IMR-90 (cell line): ENCODE measurements at regions not wholly inside any gene's neighbourhood (a gene's known extent, or its start where the extent isn't known, plus 50 kb on each side); places are given as distances from the start of the nearest gene placed in this dataset.

Source experiments
- ATAC-seq: fragments of 200-7000 bp; cut with Tn5 transposase; 2 replicates; pipeline ENCODE4 v1.9.1; 2020; ENCODE audit warnings: low read depth, mild to moderate bottlenecking, moderate library complexity
- BruUV-seq: library from RNA; stranded (reverse); fragments of 400-500 nt; replicated peaks from 2 replicates; lab custom pipeline; 2021; lab: Mats Ljungman, UMichigan
- CTCF ChIA-PET: fragments of 300-600 bp; formaldehyde crosslinking; extraction: SDS; loops from one replicate; lab custom pipeline; 2021; ENCODE audit warnings: antibody characterized with exemption; lab: Yijun Ruan, JAX
- POLR2A ChIA-PET: fragments of 300-600 bp; sonication (Branson Sonifier 250); formaldehyde crosslinking; loops from one replicate; lab custom pipeline; 2022; ENCODE audit warnings: antibody characterized with exemption; ENCODE audit not compliant: unreplicated experiment; lab: Charles Lee
- DNase-seq: peaks from one replicate; pipeline ENCODE4 v3.0.0; 2013
- H2AFZ ChIP-seq: replicated peaks from 2 replicates; pipeline ENCODE3; 2013; ENCODE audit warnings: low read length, mild to moderate bottlenecking; ENCODE audit not compliant: poor library complexity
- H2AK5ac ChIP-seq: 2 replicates; pipeline ENCODE4 v1.6.1; 2013; ENCODE audit warnings: low read depth, low read length, inconsistent platforms
- H2AK9ac ChIP-seq: replicated peaks from 2 replicates; pipeline ENCODE3; 2013; ENCODE audit warnings: mild to moderate bottlenecking, low read depth, low read length, moderate library complexity; ENCODE audit not compliant: poor library complexity
- H2BK120ac ChIP-seq: 2 replicates; pipeline ENCODE4 v1.6.1; 2013; ENCODE audit warnings: low read depth, low read length, inconsistent platforms
- H2BK15ac ChIP-seq: 3 replicates; pipeline ENCODE4 v1.6.1; 2013; ENCODE audit warnings: low read depth, low read length, inconsistent platforms
- H2BK20ac ChIP-seq: 2 replicates; pipeline ENCODE4 v1.6.1; 2013; ENCODE audit warnings: low read depth, mild to moderate bottlenecking, inconsistent platforms, low read length, moderate library complexity
- H2BK5ac ChIP-seq: 2 replicates; pipeline ENCODE4 v1.6.1; 2013; ENCODE audit warnings: mild to moderate bottlenecking, low read depth, low read length, inconsistent platforms; ENCODE audit not compliant: poor library complexity, severe bottlenecking
- H3K14ac ChIP-seq: replicated peaks from 2 replicates; pipeline ENCODE4 v1.6.1; 2013; ENCODE audit warnings: low read depth, low read length, inconsistent platforms
- H3K18ac ChIP-seq: 2 replicates; pipeline ENCODE4 v1.6.1; 2013; ENCODE audit warnings: low read depth, low read length, control low read depth
- H3K23ac ChIP-seq: 2 replicates; pipeline ENCODE4 v1.6.1; 2013; ENCODE audit warnings: low read depth, low read length, inconsistent platforms
- H3K27ac ChIP-seq: 2 replicates; pipeline ENCODE4 v1.5.1; 2013; ENCODE audit warnings: mild to moderate bottlenecking, control low read depth, low read length; ENCODE audit not compliant: insufficient read depth
- H3K27me3 ChIP-seq: 2 replicates; pipeline ENCODE4 v1.6.1; 2013; ENCODE audit warnings: low read length; ENCODE audit not compliant: control insufficient read depth, insufficient read depth
- H3K36me3 ChIP-seq: 2 replicates; pipeline ENCODE4 v1.6.1; 2013; ENCODE audit warnings: low read length, mixed read lengths; ENCODE audit not compliant: control insufficient read depth, insufficient read depth
- H3K4ac ChIP-seq: 2 replicates; pipeline ENCODE4 v1.6.1; 2013; ENCODE audit warnings: low read depth, low read length, inconsistent platforms
- H3K4me1 ChIP-seq: 2 replicates; pipeline ENCODE4 v1.6.1; 2013; ENCODE audit warnings: low read length, mixed read lengths; ENCODE audit not compliant: control insufficient read depth, insufficient read depth
- H3K4me2 ChIP-seq: 2 replicates; pipeline ENCODE4 v1.6.1; 2013; ENCODE audit warnings: low read depth, mild to moderate bottlenecking, control low read depth, low read length, moderate library complexity
- H3K4me3 ChIP-seq: 2 replicates; pipeline ENCODE4 v1.5.1; 2013; ENCODE audit warnings: low read depth, mild to moderate bottlenecking, control low read depth, low read length, moderate library complexity; ENCODE audit not compliant: insufficient read depth
- H3K56ac ChIP-seq: 2 replicates; pipeline ENCODE4 v1.6.1; 2013; ENCODE audit warnings: low read length, inconsistent platforms; ENCODE audit not compliant: insufficient read depth; ENCODE audit errors: extremely low read depth
- H3K79me1 ChIP-seq, 2 experiments: 2 replicates each; pipeline ENCODE4 v1.6.1; 2013; ENCODE audit warnings: low read length in 2 of 2, inconsistent platforms in 1 of 2, low read depth in 1 of 2
- H3K9ac ChIP-seq: 2 replicates; pipeline ENCODE4 v1.6.1; 2013; ENCODE audit warnings: low read depth, low read length, control low read depth
- H3K9me1 ChIP-seq: 2 replicates; pipeline ENCODE4 v1.6.1; 2013; ENCODE audit warnings: low read length, inconsistent platforms; ENCODE audit not compliant: insufficient read depth
- H3K9me3 ChIP-seq: 2 replicates; pipeline ENCODE4 v1.6.1; 2013; ENCODE audit warnings: low read length; ENCODE audit not compliant: control insufficient read depth, insufficient read depth
- H4K20me1 ChIP-seq: 2 replicates; pipeline ENCODE4 v1.6.1; 2013; ENCODE audit warnings: low read length, inconsistent platforms; ENCODE audit not compliant: insufficient read depth
- H4K5ac ChIP-seq: 2 replicates; pipeline ENCODE4 v1.6.1; 2013; ENCODE audit warnings: mild to moderate bottlenecking, low read depth, low read length, control low read depth
- H4K8ac ChIP-seq, 2 experiments: 2 replicates each; pipeline ENCODE4 v1.6.1; 2013; ENCODE audit warnings: low read depth in 2 of 2, low read length in 2 of 2, control low read depth in 1 of 2, inconsistent platforms in 1 of 2
- H4K91ac ChIP-seq: 2 replicates; pipeline ENCODE4 v1.6.1; 2013; ENCODE audit warnings: low read depth, low read length, inconsistent platforms; ENCODE audit not compliant: insufficient read depth
- BHLHE40 ChIP-seq: fragments of 150-350 bp; IDR thresholded peaks from 2 replicates; pipeline ENCODE4 v1.6.1; 2016; ENCODE audit warnings: mild to moderate bottlenecking, low read depth, low read length
- CEBPB ChIP-seq: IDR thresholded peaks from 2 replicates; pipeline ENCODE4 v1.6.1; 2012; ENCODE audit warnings: low read depth, low read length, improper control_type of control experiment
- CHD1 ChIP-seq: IDR thresholded peaks from 2 replicates; pipeline ENCODE4 v1.6.1; 2012; ENCODE audit warnings: low read depth, low read length, improper control_type of control experiment
- CTCF ChIP-seq: conservative IDR thresholded peaks from 2 replicates; pipeline ENCODE4 v1.5.1; 2012; ENCODE audit warnings: mild to moderate bottlenecking, low read depth, low read length, improper control_type of control experiment
- ELK1 ChIP-seq: fragments of 150-350 bp; IDR thresholded peaks from 2 replicates; pipeline ENCODE4 v1.6.1; 2016; ENCODE audit warnings: low read depth, mild to moderate bottlenecking, low read length, moderate library complexity, borderline replicate concordance
- FOS ChIP-seq: fragments of 150-350 bp; IDR thresholded peaks from 2 replicates; pipeline ENCODE4 v1.6.1; 2016; ENCODE audit warnings: low read depth, low read length
- MAFK ChIP-seq: IDR thresholded peaks from 2 replicates; pipeline ENCODE4 v1.6.1; 2012; ENCODE audit warnings: low read depth, low read length, improper control_type of control experiment
- MAZ ChIP-seq: IDR thresholded peaks from 2 replicates; pipeline ENCODE4 v1.6.1; 2012; ENCODE audit warnings: low read depth, mild to moderate bottlenecking, low read length, improper control_type of control experiment, moderate library complexity, borderline replicate concordance
- MXI1 ChIP-seq: IDR thresholded peaks from 2 replicates; pipeline ENCODE4 v1.6.1; 2012; ENCODE audit warnings: low read depth, mild to moderate bottlenecking, low read length, moderate library complexity, borderline replicate concordance
- NFE2L2 ChIP-seq: fragments of 150-350 bp; IDR thresholded peaks from 2 replicates; pipeline ENCODE4 v1.6.1; 2016; ENCODE audit warnings: low read depth, mild to moderate bottlenecking, low read length
- POLR2A ChIP-seq: IDR thresholded peaks from 2 replicates; pipeline ENCODE4 v1.6.1; 2012; ENCODE audit warnings: mild to moderate bottlenecking, low read depth, low read length
- RAD21 ChIP-seq: IDR thresholded peaks from 2 replicates; pipeline ENCODE4 v1.6.1; 2012; ENCODE audit warnings: low read length, improper control_type of control experiment
- RCOR1 ChIP-seq: IDR thresholded peaks from 2 replicates; pipeline ENCODE4 v1.6.1; 2012; ENCODE audit warnings: mild to moderate bottlenecking, low read length, improper control_type of control experiment; ENCODE audit not compliant: insufficient replicate concordance
- RFX5 ChIP-seq: IDR thresholded peaks from 2 replicates; pipeline ENCODE4 v1.8.0; 2012; ENCODE audit warnings: low read depth, mild to moderate bottlenecking, low read length, moderate library complexity
- SMC3 ChIP-seq: fragments of 150-350 bp; IDR thresholded peaks from 2 replicates; pipeline ENCODE4 v1.6.1; 2016; ENCODE audit warnings: low read depth, mild to moderate bottlenecking, antibody characterized with exemption, low read length, moderate library complexity
- USF2 ChIP-seq: fragments of 150-350 bp; IDR thresholded peaks from 2 replicates; pipeline ENCODE4 v1.6.1; 2017; ENCODE audit warnings: mild to moderate bottlenecking, antibody characterized with exemption, low read length, low read depth
- WGBS, 2 experiments: methylation state at CpG; one replicate each; pipeline versions ENCODE4 v1.1.5 to v1.1.7; 2013; ENCODE audit warnings: missing lambda C conversion rate in 2 of 2; ENCODE audit not compliant: insufficient read length in 1 of 2; ENCODE audit errors: extremely low coverage in 2 of 2; 5-methylcytosine and 5-hydroxymethylcytosine counted together
- dilution Hi-C: fragments of 300-500 bp; cut with HindIII; formaldehyde crosslinking; loops from one replicate; pipeline ENCODE4 v1.14.3; 2018; ENCODE audit warnings: low sequenced_read_pairs; ENCODE audit not compliant: unreplicated experiment
- in situ Hi-C: fragments of 300-500 bp; cut with MboI; formaldehyde crosslinking; loops from 3 replicates; pipeline ENCODE4 v1.14.3; 2019; ENCODE audit warnings: low sequenced_read_pairs, inconsistent platforms, mixed read lengths
- intact Hi-C: fragments of 100-400 bp; cut with micrococcal nuclease; formaldehyde crosslinking; loops from 2 replicates; pipeline ENCODE4 v1.10.0; 2022

GRCh38 chr9:103319979-103320378 lies 324.8 kb downstream of the CYLC2 start:
- Histone ChIP-seq H3K4ac (no peak overlapping the region), H3K4me1 (no peaks in the 10 kb centered on the region), H4K5ac (no peak overlapping the region), H3K36me3 (no peaks in the 10 kb centered on the region), H3K27ac (no peak overlapping the region), H3K9me3 (peaks cover 6% of the 10 kb centered on the region), H3K18ac (no peak overlapping the region), H3K56ac (no peak overlapping the region), H4K91ac (no peak overlapping the region), H4K8ac (no peak overlapping the region), H2AK5ac (no peak overlapping the region), H3K9ac (no peak overlapping the region), H3K4me2 (no peak overlapping the region), H3K9me1 (no peaks in the 10 kb centered on the region), H3K23ac (no peak overlapping the region), H2BK5ac (no peak overlapping the region), H2AFZ (no peak overlapping the region), H2BK20ac (no peak overlapping the region), H3K4me3 (no peak overlapping the region), H3K27me3 (no peaks in the 10 kb centered on the region), H3K79me1 (no peaks in the 10 kb centered on the region), H4K20me1 (no peaks in the 10 kb centered on the region), H2BK120ac (no peak overlapping the region), H2BK15ac (no peak overlapping the region), H2AK9ac (no peak overlapping the region), H3K14ac (no peak overlapping the region)
- dilution Hi-C loops (no loop called here), in situ Hi-C loops (no loop called here), intact Hi-C loops (no loop called here)
- no peak for TF ChIP-seq MAFK
- TF ChIP-seq CHD1: no peak
- TF ChIP-seq RCOR1: no peak
- no peak for TF ChIP-seq ELK1
- no peak for TF ChIP-seq USF2
- no peak for TF ChIP-seq POLR2A
- TF ChIP-seq BHLHE40: no peak
- no peak for TF ChIP-seq FOS
- no peak for TF ChIP-seq NFE2L2
- no peak for TF ChIP-seq CEBPB
- no peak for TF ChIP-seq MAZ
- no peak for TF ChIP-seq CTCF
- no peak for TF ChIP-seq RAD21
- TF ChIP-seq MXI1: no peak
- TF ChIP-seq SMC3: no peak
- TF ChIP-seq RFX5: no peak
- no TSS peak for BruUV-seq
- WGBS, 2 experiments: no CpG with 5 or more reads among the region's 4 CpGs
- POLR2A ChIA-PET: no interaction called here
- CTCF ChIA-PET: no interaction called here
- DNase-seq: no peak
- no peak for ATAC-seq
